Mesothelial cell of epicardium (in vitro differentiated cells): ENCODE measurements at regions not wholly inside any gene's neighbourhood (a gene's known extent, or its start where the extent isn't known, plus 50 kb on each side); places are given as distances from the start of the nearest gene placed in this dataset.

ENCODE experiments used
- DNase-seq, 2 experiments: peaks; one replicate each; pipeline ENCODE4 v3.0.0; 2021; ENCODE audit warnings: low spot score in 2 of 2; ENCODE audit not compliant: unreplicated experiment in 2 of 2
- H3K27ac Mint-ChIP-seq: 2 replicates; pipeline ENCODE4 v1.8.0; 2021; ENCODE audit warnings: mixed read lengths
- H3K27me3 Mint-ChIP-seq: 2 replicates; pipeline ENCODE4 v1.8.0; 2021; ENCODE audit warnings: low read depth, mixed read lengths
- H3K36me3 Mint-ChIP-seq: 2 replicates; pipeline ENCODE4 v1.8.0; 2021; ENCODE audit warnings: mixed read lengths
- H3K4me1 Mint-ChIP-seq: 2 replicates; pipeline ENCODE4 v1.8.0; 2021; ENCODE audit warnings: mixed read lengths
- H3K4me3 Mint-ChIP-seq: 2 replicates; pipeline ENCODE4 v1.8.0; 2021; ENCODE audit warnings: mild to moderate bottlenecking, moderate library complexity, mixed read lengths
- H3K9me3 Mint-ChIP-seq: 2 replicates; pipeline ENCODE4 v1.8.0; 2021; ENCODE audit warnings: mixed read lengths
- CTCF ChIP-seq: fragments of 200-600 bp; sonication (generic); IDR thresholded peaks from one replicate; pipeline ENCODE4 v1.5.0; 2021; ENCODE audit warnings: antibody characterized with exemption; ENCODE audit not compliant: unreplicated experiment

- Mint-ChIP-seq H3K27me3 (no peaks in the 10 kb centered on the region), H3K4me3 (no peak overlapping the region), H3K27ac (no peak overlapping the region), H3K9me3 (peaks cover 5% of the 10 kb centered on the region), H3K4me1 (no peaks in the 10 kb centered on the region), H3K36me3 (no peaks in the 10 kb centered on the region)
- no peak for DNase-seq
- no peak for TF ChIP-seq CTCF
Measured at GRCh38 chr12:19026614-19027488, 102.7 kb upstream of the PLEKHA5 start.

DNA sequence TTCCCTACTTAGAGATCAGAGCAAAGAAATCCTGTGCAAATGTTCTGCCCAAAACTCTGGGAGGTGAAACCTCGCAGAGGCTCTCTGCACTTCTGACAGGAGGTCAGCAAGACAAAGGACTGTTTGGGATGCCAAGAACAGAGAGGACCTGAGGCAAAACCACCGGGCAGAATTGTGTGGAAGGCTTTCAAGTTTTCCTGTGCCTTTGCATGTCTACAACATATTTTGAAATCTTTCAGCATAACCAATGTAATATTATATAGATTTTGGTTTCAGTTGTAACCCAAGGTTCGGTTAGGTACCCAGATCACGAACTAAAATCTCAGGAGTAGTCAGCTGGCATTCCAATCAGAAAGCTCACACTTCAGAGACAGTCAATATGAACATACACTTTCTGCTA is 99.4 kb upstream of the PLEKHA5 start:
- Mint-ChIP-seq H3K27me3 (no peaks in the 10 kb centered on the region), H3K4me1 (no peaks in the 10 kb centered on the region), H3K36me3 (peaks cover 5% of the 10 kb centered on the region), H3K9me3 (peaks cover 27% of the 10 kb centered on the region), H3K27ac (no peak overlapping the region), H3K4me3 (no peak overlapping the region)
- no peak for DNase-seq
- no peak for TF ChIP-seq CTCF

- Mint-ChIP-seq H3K4me1 (no peaks in the 10 kb centered on the region), H3K27me3 (no peaks in the 10 kb centered on the region), H3K27ac (no peak overlapping the region), H3K9me3 (peaks cover 28% of the 10 kb centered on the region), H3K36me3 (peaks cover 5% of the 10 kb centered on the region), H3K4me3 (no peak overlapping the region)
- no peak for DNase-seq
- no peak for TF ChIP-seq CTCF
Measured at GRCh38 chr12:19030603-19031002, 98.9 kb upstream of the PLEKHA5 start.

DNA sequence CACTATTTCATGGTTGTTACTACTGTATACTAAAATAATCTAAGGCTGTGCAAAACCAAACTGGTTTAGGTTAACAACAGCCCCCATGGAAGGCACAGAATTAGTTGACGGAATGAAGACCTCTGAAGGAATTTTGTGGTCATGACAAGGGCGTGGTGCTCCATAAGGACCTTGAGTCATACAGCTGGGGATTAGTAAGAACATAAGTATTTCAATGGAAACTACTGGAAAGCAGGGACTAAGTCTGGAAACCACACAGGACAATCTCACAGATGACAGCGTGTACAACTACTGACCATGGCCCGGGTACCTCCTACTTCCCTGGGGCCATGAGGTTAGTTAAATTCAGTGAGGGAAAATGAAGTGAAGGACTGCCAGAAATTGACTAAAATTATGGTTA is 98.5 kb upstream of the PLEKHA5 start:
- Mint-ChIP-seq H3K4me1 (no peaks in the 10 kb centered on the region), H3K27ac (no peak overlapping the region), H3K36me3 (peaks cover 5% of the 10 kb centered on the region), H3K9me3 (peaks cover 25% of the 10 kb centered on the region), H3K4me3 (no peak overlapping the region), H3K27me3 (no peaks in the 10 kb centered on the region)
- DNase-seq: no peak
- TF ChIP-seq CTCF: no peak

DNA sequence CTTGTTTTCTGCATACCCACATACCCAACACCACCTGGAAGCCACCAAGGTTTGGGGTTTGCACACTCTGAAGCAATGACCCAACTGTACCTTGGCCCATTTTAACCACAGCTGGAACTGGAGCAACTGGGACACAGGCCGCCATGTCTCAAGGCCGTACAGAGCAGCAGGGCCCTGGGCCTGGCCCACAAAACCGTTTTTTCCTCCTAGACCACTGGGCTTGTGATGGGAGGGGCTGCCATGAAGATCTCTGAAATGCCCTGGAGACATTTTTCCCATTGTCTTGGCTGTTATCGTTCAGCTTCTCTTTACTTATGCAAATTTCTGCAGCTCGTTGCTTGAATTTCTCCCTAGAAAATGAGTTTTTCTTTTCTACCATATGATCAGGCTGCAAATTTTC is 96.7 kb upstream of the PLEKHA5 start:
- no peak for TF ChIP-seq CTCF
- no peak overlapping the region for H3K4me3 Mint-ChIP-seq
- H3K4me1 Mint-ChIP-seq: peaks cover 3% of the 10 kb centered on the region
- no peak overlapping the region for H3K27ac Mint-ChIP-seq
- peaks cover 5% of the 10 kb centered on the region for H3K36me3 Mint-ChIP-seq
- no peak for DNase-seq
- peaks cover 25% of the 10 kb centered on the region for H3K9me3 Mint-ChIP-seq
- H3K27me3 Mint-ChIP-seq: no peaks in the 10 kb centered on the region

DNA sequence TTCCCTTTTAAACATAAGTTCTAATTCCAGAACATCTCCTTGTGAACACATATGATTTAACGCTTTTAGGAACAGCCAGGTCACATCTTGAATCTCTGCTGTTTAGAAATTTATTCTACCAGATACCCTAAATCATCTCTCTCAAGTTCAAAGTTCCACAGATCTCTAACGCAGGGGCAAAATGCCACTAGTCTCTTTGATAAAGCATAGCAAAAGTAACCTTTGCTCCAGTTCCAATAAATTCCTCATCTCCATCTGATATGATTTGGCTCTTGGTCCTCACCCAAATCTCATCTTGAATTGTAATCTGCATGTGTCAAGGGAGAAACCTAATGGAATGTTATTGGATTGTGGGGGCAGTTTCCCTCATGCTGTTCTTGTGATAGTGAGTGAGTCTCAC is 96.3 kb upstream of the PLEKHA5 start:
- H3K4me1 Mint-ChIP-seq: peaks cover 3% of the 10 kb centered on the region

More for the DNA sequence above, 96.3 kb upstream of the PLEKHA5 start:
- Mint-ChIP-seq H3K9me3 (peaks cover 25% of the 10 kb centered on the region), H3K27ac (no peak overlapping the region), H3K27me3 (no peaks in the 10 kb centered on the region), H3K4me3 (no peak overlapping the region), H3K36me3 (peaks cover 5% of the 10 kb centered on the region)
- TF ChIP-seq CTCF: no peak
- no peak for DNase-seq
